Eye (tissue), 1 donor: ENCODE measurements at regions not wholly inside any gene's neighbourhood (a gene's known extent, or its start where the extent isn't known, plus 50 kb on each side); places are given as distances from the start of the nearest gene placed in this dataset.

Experiments used
- DNase-seq: peaks from one replicate; pipeline ENCODE4 v3.0.0-alpha.2; 2015

DNA sequence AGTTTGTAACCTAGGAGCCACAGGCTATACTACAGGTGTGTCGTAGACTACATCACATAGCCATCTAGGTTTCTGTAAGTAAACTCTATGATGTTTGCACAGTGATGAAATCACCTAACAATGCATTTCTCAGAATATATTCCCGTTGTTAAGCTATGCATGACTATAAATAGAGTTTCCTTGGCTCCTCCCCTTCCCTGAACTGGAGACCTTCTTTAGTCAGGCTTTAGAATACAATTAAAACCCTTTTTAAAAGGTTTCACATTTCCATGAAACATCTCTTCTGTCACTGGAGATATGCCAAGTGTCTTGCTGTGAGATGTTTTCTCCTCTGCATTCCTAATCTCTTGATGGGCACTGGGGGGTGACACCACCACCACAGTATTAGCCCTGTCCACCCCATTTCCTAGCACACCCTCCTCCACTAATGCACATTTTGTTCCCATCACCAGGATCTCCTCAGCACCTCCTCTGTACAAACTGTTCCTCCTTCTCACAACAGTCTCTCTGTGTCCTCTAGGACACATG is 334.6 kb upstream of the CPEB2 start:
- no peak for DNase-seq

- no peak for DNase-seq
Observed at GRCh38 chr4:14668296-14668695, 334.0 kb upstream of the CPEB2 start.

DNA sequence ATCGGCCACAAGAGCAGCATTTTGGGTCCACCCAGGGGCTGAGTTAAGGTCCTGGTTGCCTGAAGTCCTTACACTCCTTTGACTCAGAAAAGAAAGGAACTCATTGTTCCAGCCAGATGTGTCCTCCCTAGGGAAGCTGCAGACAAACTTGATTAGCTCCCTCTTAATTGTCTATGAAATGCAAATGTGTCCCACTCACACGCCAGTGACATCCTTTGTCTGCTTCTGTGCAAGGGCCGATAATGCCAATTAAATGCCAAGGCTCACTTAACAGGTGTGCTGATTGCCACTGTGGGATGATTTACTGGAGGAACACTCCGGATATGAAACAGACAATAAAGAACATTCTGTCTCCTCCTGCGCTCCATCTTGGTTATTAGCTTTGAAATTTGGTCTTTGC is 332.9 kb upstream of the CPEB2 start:
- DNase-seq = no peak

- no peak for DNase-seq
Observed at GRCh38 chr4:14671146-14671545, 331.1 kb upstream of the CPEB2 start.

DNA sequence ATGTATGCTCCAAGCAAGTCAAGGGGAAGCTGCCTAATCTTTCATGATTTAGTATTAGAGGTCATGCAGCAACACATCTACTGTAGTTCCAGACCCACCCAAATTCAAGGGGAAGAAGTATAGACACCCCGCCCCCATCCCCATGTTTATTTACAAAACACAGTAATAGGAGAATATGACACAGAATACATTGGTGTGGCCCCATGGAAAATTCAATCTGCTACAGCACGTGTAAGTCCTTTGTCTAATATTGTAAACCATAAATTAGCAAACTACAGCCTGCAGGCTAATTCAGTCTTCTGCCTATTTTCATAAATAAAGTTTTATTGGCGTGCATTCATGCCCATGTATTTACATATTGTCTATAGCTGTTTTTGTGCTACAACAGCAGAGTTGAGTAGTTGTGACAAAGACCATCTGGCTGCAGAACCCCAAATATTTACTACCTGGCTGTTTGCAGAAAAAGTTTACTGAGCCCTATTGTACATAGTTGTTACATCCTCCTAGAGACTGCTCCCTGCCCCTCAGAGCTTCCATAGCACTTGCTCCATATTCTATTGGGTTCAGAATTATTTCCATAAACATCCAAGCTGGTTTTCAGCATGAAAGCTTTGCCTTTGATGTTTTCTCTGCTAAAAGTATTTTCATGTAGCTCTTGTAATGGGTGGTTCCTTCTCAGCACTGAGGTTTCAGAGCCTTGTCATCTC is 326.8 kb upstream of the CPEB2 start:
- no peak for DNase-seq

DNA sequence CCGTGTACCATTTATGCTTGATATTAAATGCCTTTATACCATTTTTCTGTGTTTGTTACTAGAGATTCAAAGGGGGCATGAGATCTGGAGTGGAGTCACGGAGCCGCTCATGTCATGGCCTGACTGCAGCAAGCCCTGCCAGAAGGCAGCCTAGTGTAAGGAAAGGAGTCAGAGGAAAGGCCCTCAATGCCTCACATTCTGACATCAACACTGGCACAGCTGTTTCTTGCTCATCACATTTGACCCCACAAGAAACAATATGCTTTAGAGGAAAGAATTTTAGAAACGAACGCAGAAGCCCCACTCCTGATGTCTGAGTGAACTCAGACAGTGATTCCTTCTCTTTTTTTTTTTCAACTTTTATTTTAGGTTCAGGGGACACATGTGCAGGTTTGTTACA is 322.4 kb upstream of the CPEB2 start:
- DNase-seq = no peak

DNA sequence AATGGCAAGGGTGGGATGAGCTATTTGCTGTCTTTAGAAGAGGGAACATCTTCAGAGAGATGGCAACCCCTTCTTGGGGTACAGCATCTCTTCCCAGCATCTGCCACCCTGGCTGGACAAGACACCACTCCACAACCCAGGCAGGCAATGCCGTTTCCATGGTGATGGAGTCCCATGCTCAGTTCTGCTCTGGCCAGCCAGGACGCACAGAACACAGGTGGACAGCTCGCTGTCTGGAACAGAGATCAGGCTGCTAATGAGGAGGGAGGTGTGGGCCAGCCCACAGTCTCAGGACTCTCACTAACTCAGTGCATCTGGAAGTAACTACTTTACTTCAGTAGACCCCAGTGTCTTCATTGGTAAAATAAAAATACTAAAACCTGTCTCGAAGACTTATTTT is 321.0 kb upstream of the CPEB2 start:
- no peak for DNase-seq

- DNase-seq = no peak
Observed at GRCh38 chr4:14693728-14694127, 308.6 kb upstream of the CPEB2 start.

DNA sequence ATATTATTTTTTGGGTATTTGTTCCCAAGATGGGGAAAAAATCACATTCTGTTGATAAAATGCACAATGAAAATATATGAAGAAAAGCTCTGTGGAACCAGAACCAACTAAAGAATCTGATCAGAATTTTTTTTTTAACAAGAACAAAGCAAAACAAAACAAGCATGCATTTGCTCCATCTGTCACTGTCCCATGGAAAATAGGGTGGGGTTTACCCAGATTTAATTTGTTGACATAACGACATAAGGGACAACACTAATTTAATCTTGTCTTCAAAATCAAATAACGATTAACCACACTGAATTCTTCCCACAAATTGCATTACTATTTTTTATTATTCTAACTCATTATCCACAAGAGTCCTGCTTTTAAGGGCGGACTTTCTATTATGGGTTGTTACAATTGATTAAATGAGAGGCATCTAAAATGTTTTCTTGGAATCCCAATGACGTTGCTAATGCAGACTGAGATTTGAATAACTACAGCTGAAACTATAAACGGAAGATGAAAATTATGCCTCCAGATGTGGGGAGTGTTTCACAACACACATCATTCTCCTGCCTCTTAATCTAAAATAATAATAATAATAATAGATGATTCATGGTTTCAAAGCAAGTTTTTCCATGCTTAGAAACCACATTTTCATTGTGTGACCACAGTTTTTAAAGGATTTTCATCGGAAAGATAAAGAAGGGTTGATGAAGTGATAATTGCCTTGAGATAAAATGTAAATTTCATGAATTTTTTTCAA is 307.0 kb upstream of the CPEB2 start:
- no peak for DNase-seq

GRCh38 chr4:14700083-14700482 is 302.2 kb upstream of the CPEB2 start:
- no peak for DNase-seq

- no peak for DNase-seq
Observed at GRCh38 chr4:14700544-14700943, 301.7 kb upstream of the CPEB2 start.

- DNase-seq = no peak
Observed at GRCh38 chr4:14701389-14701788, 300.9 kb upstream of the CPEB2 start.

- no peak for DNase-seq
Observed at GRCh38 chr4:14701896-14702295, 300.4 kb upstream of the CPEB2 start.

DNA sequence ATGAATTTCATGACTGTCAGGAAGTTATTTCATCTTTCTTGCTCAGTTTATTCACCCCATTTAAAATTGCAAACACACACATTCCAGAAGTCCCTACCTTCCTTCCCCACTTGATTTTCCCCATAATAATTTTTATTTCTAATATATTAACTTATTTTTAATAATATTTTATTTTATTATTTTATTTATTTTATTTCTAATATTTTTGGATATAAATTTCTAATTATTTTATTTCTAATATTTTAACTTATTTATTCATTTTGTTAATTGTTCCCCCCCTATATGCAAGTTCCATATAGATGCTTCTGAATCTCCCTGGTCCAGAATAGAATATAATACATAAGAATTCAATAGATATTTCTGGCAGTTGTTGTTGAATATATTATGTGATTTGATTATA is 293.7 kb upstream of the CPEB2 start:
- DNase-seq = no peak

DNA sequence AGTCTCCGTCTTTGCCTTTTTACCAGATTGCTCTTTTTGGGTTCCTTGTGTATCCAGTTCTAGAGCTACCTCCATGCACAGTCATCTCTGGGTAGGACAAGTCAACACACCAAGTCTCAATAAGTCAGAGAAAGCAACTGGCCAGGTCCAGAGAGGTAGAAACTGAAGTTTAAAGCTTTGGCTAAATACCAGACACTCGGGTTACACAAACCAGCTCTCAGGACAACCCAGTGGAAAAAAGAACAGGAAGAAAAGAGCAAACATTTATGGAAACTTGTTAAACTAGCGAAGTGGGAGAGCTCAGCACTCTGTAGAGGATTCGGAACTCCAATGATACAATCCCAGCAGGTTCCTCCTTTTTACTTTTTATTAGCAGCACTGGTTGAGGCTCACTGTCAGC is 291.0 kb upstream of the CPEB2 start:
- DNase-seq = no peak

GRCh38 chr4:14716691-14717090 is 285.6 kb upstream of the CPEB2 start:
- no peak for DNase-seq

- no peak for DNase-seq
Observed at GRCh38 chr4:14719053-14719452, 283.2 kb upstream of the CPEB2 start.

GRCh38 chr4:14726441-14726840 is 275.8 kb upstream of the CPEB2 start:
- DNase-seq = no peak

- no peak for DNase-seq
Observed at GRCh38 chr4:14726877-14727361, 275.4 kb upstream of the CPEB2 start.

GRCh38 chr4:14729282-14730000 is 272.8 kb upstream of the CPEB2 start:
- no peak for DNase-seq

GRCh38 chr4:14742054-14742453 is 260.2 kb upstream of the CPEB2 start:
- no peak for DNase-seq

DNA sequence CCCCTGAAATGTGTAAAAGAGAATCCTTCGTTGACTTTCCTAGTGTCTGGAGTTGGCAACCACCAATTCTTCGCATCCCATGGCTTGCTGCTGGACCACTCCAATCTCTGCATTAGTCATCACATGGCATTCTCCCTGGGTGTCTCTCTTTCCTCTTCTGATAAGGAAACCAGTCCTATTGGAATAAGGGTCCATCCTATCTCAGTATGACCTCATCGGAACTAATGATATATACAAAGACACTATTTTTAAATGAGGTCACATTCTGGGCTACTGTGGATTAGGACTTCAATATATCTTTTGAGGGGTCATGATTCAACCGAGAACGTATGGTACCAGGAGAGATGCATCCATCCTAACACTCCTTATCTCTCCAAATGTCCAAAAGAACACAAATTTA is 259.1 kb upstream of the CPEB2 start:
- DNase-seq = no peak

DNA sequence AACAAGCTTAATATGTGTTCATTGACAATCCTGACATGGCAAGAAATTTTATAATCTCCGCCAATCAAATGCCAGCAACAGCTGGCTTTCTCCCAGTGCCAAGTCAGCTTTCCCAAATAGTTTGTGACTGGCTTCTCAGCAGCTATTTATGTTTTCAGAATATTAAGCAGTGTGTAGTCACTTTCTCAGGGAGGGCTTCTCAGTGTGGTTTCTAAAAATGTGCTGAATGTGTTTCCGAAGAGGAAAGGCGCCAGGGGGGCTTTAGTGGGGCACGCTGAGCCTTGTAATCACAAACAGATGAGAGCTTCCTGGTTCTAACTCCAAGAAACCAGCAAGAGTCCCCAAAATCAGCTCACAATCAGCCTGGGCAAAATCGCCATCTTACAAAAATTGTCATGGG is 258.7 kb upstream of the CPEB2 start:
- peak; percentile 33 for DNase-seq

DNA sequence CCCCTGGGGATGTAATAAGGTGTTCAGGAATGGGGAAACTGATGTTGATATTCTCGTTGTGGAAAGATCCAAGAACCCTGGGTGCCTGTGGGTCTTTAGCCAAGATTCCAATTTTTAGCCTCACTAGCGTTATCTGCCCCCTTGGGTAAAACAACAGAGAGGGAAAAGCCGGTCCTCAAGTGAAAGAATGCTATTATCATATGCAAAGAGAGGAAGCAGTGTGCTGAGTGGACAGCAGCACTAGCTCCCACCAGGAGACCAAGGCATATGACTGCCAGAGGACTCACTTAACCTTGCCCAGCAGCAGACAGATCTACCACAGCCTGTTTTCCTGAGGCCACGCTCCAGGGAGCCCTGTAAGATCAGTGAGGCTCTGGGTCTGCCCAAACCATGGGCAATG is 257.9 kb upstream of the CPEB2 start:
- DNase-seq = no peak
